GM12891 (cell line): ENCODE measurements at regions not wholly inside any gene's neighbourhood (a gene's known extent, or its start where the extent isn't known, plus 50 kb on each side); places are given as distances from the start of the nearest gene placed in this dataset.

Source experiments
- PAX5 ChIP-seq: IDR thresholded peaks from 2 replicates; pipeline ENCODE4 v1.6.1; 2011; ENCODE audit warnings: low read length, moderate library complexity, mild to moderate bottlenecking; ENCODE audit not compliant: insufficient read depth, severe bottlenecking
- POLR2A ChIP-seq: IDR thresholded peaks from 2 replicates; pipeline ENCODE4 v1.6.1; 2011; ENCODE audit warnings: low read depth, low read length, control low read depth
- POLR2AphosphoS5 ChIP-seq: IDR thresholded peaks from 2 replicates; pipeline ENCODE4 v1.6.1; 2011; ENCODE audit warnings: low read depth, low read length, control low read depth
- POU2F2 ChIP-seq: IDR thresholded peaks from 2 replicates; pipeline ENCODE4 v1.6.1; 2011; ENCODE audit warnings: low read depth, mild to moderate bottlenecking, control low read depth, low read length, moderate library complexity
- SPI1 ChIP-seq: IDR thresholded peaks from 2 replicates; pipeline ENCODE4 v1.6.1; 2011; ENCODE audit warnings: low read depth, low read length, control low read depth
- TAF1 ChIP-seq: IDR thresholded peaks from 2 replicates; pipeline ENCODE4 v1.6.1; 2011; ENCODE audit warnings: low read depth, low read length, control low read depth

GRCh38 chr7:22668971-22669401 is 58.0 kb upstream of the IL6 start:
- TF ChIP-seq POLR2AphosphoS5 (no peak), POLR2A (no peak), TAF1 (no peak), POU2F2 (no peak), SPI1 (no peak), PAX5 (no peak)
